A549 (cell line): ENCODE measurements at regions not wholly inside any gene's neighbourhood (a gene's known extent, or its start where the extent isn't known, plus 50 kb on each side); places are given as distances from the start of the nearest gene placed in this dataset.

Experiments
- CTCF ChIP-seq: fragments of >200 bp; sonication (Bioruptor Twin); formaldehyde crosslinking; IDR thresholded peaks from 3 replicates; pipeline ENCODE4 v1.5.1; 2016
- HOXB13 ChIP-seq: fragments of 250-450 bp; sonication (Bioruptor Pico); IDR thresholded peaks from 2 replicates; pipeline ENCODE4 v1.5.0; 2020; ENCODE audit warnings: low read depth, mild to moderate bottlenecking, moderate library complexity
- JUNB ChIP-seq: fragments of >200 bp; sonication (Bioruptor Twin); formaldehyde crosslinking; IDR thresholded peaks from 2 replicates; pipeline ENCODE4 v1.6.1; 2016
- PBX3 ChIP-seq: IDR thresholded peaks from 2 replicates; pipeline ENCODE4 v1.6.1; 2012
- POLR2A ChIP-seq: IDR thresholded peaks from 2 replicates; pipeline ENCODE4 v1.6.1; 2012; ENCODE audit warnings: mild to moderate bottlenecking, low read length
- SMC3 ChIP-seq: fragments of >200 bp; sonication (Bioruptor Twin); formaldehyde crosslinking; IDR thresholded peaks from 3 replicates; pipeline ENCODE4 v1.6.1; 2018; ENCODE audit warnings: inconsistent platforms
- USF2 ChIP-seq: fragments of 450-650 bp; IDR thresholded peaks from 2 replicates; pipeline ENCODE4 v1.6.1; 2014; ENCODE audit warnings: antibody characterized with exemption
- ZC3H11A ChIP-seq: fragments of 450-650 bp; IDR thresholded peaks from 2 replicates; pipeline ENCODE4 v1.6.1; 2014; ENCODE audit warnings: antibody characterized with exemption, mild to moderate bottlenecking

GRCh38 chr9:29208670-29209069, 1635.4 kb upstream of the C9orf72 start:
- TF ChIP-seq PBX3 (no peak), CTCF (no peak; the same call in 2 of the 3 replicates), JUNB (no peak), USF2 (no peak), HOXB13 (CRISPR knock-in tag) (no peak), POLR2A (no peak), ZC3H11A (no peak), SMC3 (peak; percentile 36; the same call in 1 of the 3 replicates)
